GM18508 (cell line): ENCODE measurements at regions not wholly inside any gene's neighbourhood (a gene's known extent, or its start where the extent isn't known, plus 50 kb on each side); places are given as distances from the start of the nearest gene placed in this dataset.

ENCODE experiments used
- ATAC-seq: cut with Tn5 transposase; IDR thresholded peaks from one replicate; pipeline ENCODE4 v1.9.1; 2021; ENCODE audit warnings: moderate number of reproducible peaks; ENCODE audit not compliant: insufficient read depth, unreplicated experiment

DNA sequence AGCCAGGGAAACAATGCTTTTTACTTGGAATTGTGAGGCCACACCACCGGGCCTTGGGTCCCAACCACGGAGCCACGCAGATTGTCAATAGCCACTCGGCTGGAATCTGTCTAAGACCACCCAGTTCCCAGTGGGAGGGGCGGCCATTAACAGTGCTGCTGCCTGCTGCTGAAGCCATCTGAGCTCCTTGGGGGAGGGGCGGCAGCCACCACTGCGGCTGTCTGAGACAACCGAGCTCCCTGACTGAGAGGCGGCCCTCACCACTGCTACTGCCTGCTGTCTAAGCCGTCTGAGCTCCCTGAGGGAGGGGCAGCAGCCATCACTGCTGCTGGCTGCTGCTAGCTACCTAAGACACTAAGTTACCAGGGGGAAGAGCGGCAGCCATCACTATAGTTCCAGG is 64.3 kb downstream of the DMRTA2 start:
- no peak for ATAC-seq

DNA sequence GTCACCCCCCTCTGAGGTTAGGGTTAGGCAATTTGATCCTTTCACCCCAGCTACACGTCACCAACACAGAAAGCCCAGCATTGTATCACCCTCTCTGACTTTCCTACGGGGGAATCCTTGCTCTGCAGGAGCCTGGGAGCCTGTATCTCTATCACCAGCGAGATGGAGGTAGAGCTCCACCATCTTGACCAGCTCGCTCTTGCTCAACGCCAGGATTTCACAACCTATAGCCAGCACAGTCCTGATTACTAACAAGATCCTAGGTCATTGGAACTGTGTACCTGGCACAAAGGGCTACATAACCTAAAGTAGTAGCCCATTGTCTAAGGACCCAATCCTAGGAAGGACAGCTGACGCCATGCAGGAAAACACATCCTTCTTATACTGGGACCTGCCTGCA is 66.1 kb downstream of the DMRTA2 start:
- no peak for ATAC-seq

DNA sequence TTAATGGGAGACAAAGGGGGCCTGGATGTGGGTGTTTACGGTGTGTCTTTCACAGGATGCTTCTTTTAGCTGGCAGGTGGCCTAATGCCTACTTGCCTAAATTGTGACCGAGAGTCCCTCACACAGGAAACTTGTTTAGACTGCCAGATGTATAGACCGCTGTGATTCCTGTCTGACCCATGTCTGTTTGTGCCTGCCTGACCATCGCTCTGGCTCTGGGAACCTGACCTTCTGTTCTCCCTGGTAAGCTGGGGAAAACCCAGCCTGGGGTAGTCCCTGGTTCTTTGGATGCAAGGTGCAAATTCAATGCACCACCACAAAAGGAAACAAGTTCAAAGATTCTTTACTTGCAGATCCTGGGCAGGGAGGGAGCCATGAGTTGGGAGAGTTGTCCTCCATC is 68.4 kb downstream of the DMRTA2 start:
- ATAC-seq: no peak

DNA sequence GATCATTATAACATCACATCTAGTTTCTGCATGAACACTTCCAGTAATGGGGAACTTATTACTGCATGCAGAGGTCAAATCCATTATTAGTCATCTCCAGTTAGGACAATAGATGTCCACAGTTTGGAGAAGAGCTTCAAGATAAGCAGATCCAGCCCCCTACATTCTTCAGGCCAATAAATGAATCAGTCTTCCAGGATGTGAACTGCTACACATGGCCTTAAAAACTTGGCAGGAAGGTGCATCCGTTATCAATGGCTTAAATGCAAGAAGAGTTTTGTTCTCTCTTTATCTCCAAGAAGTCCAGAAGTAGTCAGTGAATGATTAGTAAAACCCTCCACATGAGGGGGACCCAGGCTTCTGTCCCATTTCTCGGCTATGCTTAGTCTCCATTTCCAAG is 70.8 kb downstream of the DMRTA2 start:
- no peak for ATAC-seq

DNA sequence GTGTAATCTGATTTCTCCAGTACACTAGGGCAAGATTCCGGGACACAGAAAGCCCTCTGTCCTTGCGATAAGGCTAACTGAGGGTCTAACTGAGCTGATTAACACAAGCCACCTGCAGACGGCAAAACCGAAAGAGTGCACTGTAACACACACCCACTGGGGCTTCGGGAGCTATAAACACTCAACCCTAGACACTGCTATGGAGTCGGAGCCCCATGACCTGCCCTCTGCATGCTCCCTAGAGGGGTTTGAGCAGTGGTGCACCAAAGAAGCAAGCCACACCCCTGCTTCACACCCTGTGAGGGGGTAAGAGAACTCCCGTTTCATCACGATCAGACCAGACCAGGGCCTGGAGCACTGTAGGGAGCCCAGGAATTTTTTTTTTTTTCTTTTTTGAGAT is 72.4 kb downstream of the DMRTA2 start:
- ATAC-seq: no peak

DNA sequence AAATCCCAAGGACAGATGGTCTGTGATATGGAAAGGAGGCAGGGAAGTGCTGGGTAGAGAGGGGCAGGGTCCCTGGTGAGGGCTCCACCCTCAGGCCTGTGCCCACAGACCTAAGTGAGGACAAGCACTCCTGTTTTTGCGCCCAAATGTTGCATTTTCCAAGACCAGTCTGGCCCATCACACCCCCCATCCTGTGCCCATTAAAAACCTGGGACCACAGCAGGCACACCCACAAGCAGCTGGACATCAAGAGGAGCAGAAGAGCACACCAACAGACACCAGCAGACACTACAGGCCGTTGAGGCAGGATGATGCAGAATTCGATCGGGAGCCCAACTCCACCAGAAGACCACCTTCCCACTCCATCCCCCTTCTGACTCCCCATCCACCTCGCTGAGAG is 72.8 kb downstream of the DMRTA2 start:
- no peak for ATAC-seq

DNA sequence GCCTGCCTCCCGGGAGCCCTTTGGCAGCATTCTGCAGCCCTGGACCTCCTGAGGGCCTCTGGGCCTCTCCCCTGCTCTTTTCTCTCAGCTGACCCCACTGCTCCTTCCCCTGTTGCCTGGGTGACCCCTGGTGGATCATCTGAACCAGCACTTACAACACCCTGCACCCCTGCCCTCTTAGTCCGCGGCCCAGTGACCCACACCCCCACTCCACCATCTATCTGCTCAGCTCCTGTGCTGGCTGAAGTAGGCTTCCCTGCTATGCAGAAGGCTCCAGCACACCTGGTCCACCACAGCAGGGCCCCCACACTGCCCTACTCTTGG is 74.0 kb downstream of the DMRTA2 start:
- ATAC-seq: no peak

DNA sequence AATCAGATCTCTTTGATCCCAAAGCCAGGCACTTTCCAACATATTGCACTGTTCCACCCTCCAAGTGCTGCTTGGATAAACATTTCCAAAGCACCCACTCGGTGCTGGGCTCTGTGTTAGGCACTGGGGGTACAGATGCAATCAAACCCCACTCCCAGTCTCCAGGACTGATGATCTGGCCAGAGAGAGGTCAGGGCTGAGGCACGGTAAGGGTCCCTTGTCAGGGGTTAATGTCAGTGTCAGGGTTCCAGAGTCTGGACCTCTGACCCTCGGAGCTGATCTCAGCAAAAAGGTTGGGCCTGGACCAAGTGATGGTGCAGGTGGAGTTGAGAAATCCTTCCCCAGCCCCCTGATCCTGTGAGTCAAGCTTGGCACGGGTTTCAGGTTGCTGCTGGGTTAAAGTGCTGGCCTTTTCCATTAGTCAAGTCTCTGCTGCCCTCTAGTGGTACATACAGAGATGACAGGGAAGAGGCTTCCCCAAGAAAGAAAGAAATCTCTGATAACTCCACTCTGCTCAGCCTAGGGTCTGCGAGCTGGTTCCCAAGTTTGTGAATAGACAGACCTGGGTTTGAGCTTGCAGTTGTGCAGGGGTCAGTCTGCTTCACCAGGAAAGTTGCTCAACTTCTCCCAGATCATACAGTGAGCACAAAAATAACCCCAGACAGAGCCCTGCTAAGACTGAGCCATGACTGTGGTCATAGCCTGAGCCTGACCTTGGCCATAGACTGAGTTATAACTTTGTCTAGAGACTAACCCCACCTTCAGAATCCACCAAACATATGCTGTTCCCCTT is 74.6 kb downstream of the DMRTA2 start:
- ATAC-seq: no peak

DNA sequence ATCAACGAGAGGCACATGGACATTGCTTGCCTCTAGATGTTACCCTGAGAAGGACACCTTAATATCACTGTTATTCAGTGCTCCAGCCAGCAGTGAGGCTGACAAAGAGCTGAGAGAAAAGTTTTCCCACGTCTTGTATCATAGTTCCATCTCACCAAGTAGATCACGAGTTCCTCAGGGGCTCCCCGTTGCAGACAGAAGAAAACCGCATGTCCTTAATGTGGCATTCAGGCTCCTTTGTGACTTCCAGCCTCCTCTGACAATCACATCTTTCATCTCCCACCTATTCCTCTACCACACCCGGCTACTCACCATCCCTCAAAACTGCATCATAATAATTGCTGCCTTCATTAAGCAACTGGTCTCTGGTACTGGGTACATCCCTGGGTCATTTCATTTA is 75.3 kb downstream of the DMRTA2 start:
- no peak for ATAC-seq

DNA sequence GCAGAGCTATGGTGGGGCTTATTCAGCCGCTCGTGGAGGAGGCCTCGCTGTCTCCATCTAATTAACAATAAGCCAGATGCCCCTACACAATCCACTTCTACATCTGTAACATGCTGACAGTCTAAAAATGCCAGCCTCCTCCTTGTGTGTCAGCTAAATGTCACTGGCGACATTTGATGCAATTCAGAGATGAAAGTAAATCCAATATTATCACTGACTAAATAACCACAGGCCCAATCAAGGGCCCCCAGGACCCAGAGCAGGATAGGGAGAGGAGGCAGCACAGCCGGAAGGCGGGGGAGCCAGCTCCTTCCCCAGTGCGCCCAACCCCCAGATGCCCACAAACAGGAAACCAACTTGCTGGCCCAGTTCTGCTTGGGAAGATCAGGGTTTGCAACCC is 76.6 kb downstream of the DMRTA2 start:
- ATAC-seq: no peak

DNA sequence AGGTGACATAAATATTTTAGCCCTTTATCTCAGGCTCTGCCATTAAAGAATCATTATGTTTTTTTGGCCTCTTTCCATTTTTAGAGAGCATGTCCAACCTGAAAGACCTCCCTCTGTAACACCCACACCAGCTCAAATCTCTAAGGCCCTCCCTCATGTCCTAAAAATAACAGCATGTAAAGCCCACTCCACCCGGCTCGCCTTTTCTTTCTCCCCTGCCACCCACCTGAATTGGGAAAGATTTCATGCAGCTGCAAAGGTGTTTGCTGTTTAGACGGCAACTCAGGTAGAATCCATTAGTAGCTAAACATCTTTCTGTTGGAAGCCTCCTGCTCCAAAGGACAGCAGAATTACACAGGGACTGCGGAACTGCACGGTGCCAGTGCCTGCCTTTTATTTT is 79.9 kb downstream of the DMRTA2 start:
- ATAC-seq: no peak

DNA sequence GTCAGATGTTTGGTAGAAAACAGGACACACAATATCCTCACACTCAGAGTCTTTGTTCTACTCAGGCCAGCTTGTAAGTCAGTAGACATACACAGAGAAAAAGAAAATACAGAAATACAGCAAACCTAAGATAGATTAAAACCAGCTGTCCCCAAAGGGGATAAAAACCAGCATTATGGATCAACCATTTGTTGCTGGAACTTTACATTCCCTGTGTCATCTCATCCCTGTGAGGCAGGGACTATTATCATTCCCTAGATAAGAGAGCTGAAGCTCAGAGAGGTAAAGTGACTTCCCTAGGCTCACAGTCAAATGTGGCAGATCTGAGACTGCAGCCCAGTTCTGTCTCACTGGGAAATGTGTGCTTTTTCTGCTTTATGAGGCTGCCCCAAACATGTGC is 80.7 kb downstream of the DMRTA2 start:
- no peak for ATAC-seq

DNA sequence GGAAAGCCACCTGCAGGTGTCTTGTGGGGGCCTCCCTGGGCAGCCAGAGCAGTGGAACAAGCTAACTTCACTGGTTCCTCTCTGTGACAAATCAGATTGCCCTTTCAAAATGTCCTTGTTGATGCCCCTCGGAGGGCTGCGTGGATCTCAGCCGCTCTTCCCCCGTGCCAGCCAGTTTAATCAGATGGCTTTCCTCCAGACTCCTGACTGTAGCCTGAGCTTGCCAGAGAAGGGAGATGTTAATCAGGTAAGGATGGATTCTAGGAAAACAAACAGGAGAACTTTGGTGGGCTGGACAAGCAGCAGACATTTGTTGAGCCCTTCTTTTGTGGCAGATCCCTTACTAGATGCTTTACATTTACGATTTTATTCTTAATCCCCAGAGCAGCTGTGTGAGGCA is 88.2 kb downstream of the DMRTA2 start:
- no peak for ATAC-seq

DNA sequence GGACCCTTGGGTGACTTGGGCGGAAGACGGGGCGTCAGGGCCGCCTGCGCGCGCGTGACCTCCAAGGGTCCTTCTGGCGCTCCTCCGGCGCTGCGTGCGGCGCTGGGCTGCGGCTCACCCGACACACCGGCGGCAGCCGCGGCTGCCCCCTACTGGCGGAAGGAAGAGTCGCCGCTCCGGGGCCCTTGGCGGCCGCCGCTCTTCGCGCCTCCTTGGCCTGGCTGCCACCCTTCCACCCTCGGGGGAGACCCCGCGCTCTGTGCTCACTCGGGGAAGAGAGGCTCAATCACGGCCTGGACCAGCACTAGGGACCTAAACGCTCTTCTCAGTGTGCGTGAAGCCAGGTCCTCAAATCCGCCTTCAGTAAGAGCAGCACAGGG is 89.7 kb downstream of the DMRTA2 start:
- ATAC-seq: no peak

DNA sequence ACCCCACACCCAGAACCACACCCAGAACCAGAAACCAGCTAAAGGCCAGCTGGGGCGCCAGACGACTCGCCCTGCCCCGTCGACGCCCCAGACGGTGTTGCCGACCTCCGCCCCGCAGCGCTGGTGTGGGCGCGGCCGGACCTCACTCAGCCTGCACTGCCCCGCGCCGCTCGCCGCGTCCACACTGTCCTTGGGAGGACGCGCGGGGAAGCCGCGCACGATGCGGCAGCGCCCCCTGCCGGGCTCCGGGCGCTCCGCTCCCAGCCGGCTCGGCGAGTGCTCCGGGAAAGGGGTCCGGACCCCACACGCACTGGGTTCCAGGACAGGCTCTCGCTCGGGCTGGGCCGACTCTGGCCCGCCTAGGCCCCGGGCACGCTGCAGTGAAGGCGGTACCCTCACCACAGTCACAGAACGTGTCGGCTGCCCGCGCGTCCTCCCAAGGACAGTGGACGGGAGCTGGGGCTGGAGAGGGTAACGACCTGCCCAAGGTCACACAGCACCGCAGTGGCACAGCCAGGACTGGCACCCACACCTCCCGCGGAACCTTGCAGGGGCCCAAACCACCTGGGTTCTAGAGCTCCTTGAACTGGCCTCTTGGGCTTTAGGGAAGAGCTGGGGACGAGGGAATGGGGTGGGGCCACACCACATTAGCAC is 90.2 kb downstream of the DMRTA2 start:
- ATAC-seq: no peak

DNA sequence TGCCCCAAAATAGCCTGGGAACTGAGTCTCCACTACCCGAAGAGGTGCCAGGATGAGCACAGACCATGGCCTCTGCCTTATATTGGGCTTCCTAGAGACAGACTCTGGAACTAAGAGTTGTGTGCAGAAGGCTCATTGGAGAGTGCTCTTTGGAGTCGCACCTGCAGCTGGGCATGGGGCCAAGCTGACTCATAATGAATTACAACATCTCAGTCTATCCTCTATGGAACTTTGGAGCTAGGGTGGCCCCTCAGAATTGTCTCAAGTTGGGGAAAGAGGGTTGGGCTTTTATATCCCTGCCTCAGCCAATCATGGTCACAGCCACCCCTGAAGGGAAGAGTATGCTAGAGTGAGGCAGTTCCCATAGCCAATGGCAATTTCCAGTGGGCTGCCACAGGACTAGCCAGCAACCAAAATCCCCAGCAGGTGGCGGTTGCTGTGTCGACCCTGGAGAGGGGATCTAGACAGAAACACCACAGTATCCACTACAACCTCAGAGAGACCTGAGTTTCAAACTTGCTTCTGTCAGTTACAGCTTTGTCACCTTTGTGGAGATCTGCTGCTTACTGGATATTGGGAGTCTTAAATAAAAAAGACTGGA is 93.8 kb downstream of the DMRTA2 start:
- no peak for ATAC-seq

DNA sequence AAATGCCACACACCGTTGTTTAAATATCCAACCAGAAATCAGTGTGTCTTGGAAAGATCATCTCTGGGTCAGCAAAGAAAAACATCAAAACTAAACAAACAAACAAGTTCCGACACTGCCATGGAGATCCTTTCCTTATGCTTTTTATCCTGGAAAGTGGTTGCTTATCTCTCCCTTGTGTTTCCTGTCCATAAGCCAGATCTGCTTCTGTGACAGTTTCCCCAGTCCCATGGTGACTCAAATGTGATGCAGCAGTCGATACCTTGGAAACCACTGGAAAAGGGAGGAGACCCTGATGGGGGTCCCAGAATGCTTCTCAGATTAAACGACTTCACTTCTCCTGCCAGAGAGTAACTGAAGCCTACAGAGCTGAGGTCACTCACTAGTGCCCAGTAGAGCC is 94.7 kb downstream of the DMRTA2 start:
- no peak for ATAC-seq

DNA sequence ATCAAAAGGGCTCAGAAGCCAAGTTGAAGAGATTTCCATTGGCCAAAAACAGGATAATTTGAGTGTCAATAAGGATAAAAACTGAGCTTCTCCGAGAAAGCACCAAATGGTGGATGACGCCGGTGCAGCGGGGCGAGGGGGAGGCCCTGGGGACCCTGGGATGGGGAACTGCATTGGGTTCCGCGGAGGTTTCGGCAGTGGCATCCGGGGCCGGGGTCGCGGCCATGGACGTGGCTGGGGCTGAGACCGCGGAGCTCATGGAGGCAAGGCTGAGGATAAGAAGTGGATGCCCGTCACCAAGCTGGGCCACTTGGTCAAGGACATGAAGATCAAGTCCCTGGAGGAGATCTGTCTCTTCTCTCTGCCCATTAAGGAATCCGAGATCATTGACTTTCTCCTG is 97.2 kb downstream of the DMRTA2 start:
- ATAC-seq: no peak

DNA sequence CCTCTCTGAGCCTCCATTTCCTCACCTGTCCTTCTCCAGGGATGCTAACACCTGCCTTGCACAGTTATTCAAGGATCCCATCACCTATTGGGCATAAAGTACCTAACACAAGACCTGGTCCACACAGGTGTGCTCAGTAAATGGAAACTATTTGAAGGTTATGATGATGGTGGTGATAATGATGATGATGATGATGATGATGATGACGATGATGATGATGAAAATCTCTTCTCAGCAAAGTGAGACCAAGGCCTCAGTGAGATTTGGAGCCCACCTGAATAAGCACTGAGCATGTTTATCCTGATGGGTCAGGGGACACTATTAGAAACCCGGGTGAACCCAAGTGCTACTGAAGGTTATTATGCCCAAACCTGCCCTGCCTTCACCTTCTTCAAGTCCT is 100.7 kb downstream of the DMRTA2 start:
- no peak for ATAC-seq

DNA sequence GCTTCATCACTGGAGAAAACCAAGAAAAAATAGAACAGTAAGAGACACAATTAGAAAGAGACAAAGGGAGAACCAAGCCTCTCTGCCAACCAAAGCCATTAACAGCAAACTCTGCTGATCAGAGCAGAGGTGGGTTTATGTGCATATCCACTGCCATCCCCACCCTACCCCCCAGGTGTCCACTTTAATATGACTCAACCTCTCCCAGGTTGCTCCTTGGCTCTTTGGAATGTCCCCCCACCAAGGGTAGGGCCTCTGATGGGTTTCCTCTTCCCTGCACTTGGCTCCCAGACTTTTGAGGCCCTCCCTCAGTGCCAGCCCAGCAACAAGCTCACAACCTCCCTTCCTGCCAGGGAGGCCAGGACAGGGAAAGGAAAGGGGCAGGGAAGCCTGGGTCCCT is 104.8 kb downstream of the DMRTA2 start:
- ATAC-seq: no peak

DNA sequence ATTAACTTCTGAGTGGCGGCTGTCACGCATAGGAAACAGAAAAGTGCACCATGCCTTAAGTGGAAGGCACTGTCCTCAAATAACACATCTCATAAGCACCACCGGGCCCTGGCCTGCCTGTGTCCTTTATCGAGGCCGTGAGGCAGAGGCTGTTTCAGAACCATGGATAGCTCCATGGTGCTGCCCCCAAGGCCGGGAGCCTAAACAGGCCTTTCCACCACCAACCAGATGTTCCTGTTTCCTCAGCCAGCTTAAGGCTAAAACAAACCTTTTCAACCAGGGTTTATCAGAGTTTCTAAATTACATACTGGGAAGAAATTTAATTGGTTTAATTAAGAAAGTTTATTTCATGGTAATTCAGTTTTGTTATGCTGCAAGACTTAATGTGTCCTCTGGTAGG is 114.4 kb downstream of the DMRTA2 start:
- no peak for ATAC-seq

DNA sequence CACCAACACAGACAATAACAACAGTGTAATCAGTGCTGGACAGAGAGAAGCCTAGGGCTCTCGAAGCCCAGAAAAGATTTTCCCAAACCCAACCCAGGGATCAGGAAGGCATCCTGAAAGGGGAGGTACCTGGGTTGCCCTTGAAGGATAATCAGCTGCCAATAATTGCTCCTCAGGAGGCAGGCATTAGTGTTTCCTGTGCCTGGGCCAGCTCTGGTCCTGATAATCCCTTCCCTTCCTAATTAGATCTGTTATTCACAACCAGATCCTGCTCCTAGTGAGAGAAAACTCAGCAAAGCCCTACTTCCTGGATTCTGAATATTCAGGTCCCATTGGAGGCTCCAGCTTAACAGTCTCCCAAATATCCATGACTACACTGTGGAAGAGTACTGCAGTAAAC is 117.4 kb downstream of the DMRTA2 start:
- ATAC-seq: no peak
